MM.1S (cell line): ENCODE measurements at regions not wholly inside any gene's neighbourhood (a gene's known extent, or its start where the extent isn't known, plus 50 kb on each side); places are given as distances from the start of the nearest gene placed in this dataset.

Experiments used
- DNase-seq: peaks from one replicate; pipeline ENCODE4 v3.0.0-alpha.2; 2015
- H2AFZ ChIP-seq: fragments of 300-600 bp; sonication (generic); 2 replicates; pipeline ENCODE4 v1.6.0; 2016; ENCODE audit warnings: antibody characterized with exemption, low read length
- H3F3A ChIP-seq: fragments of 300-600 bp; sonication (generic); 2 replicates; pipeline ENCODE4 v1.6.1; 2016; ENCODE audit warnings: mild to moderate bottlenecking, antibody characterized with exemption, low read length, moderate library complexity, mixed read lengths; ENCODE audit not compliant: insufficient read depth
- H3K27ac ChIP-seq: fragments of 300-600 bp; sonication (generic); 2 replicates; pipeline ENCODE4 v1.5.1; 2016; ENCODE audit warnings: mild to moderate bottlenecking, low read length
- H3K27me3 ChIP-seq: fragments of 300-600 bp; sonication (generic); replicated peaks from 2 replicates; pipeline ENCODE4 v1.6.0; 2016; ENCODE audit warnings: low read length; ENCODE audit not compliant: insufficient read depth
- H3K36me3 ChIP-seq: fragments of 300-600 bp; sonication (generic); replicated peaks from 2 replicates; pipeline ENCODE4 v1.6.1; 2016; ENCODE audit warnings: mild to moderate bottlenecking, low read length, mixed read lengths; ENCODE audit not compliant: insufficient read depth
- H3K4me1 ChIP-seq: fragments of 300-600 bp; sonication (generic); 2 replicates; pipeline ENCODE4 v1.6.1; 2016; ENCODE audit warnings: low read length, mixed read lengths
- H3K4me2 ChIP-seq: fragments of 300-600 bp; sonication (generic); 2 replicates; pipeline ENCODE4 v1.6.0; 2016; ENCODE audit warnings: low read depth, low read length
- H3K4me3 ChIP-seq: fragments of 300-600 bp; sonication (generic); 2 replicates; pipeline ENCODE4 v1.5.1; 2016; ENCODE audit warnings: low read length, mixed read lengths
- H3K79me2 ChIP-seq: fragments of 300-600 bp; sonication (generic); 2 replicates; pipeline ENCODE4 v1.6.1; 2016; ENCODE audit warnings: mixed run types, low read length, mixed read lengths
- H3K9ac ChIP-seq: fragments of 300-600 bp; sonication (generic); 2 replicates; pipeline ENCODE4 v1.6.1; 2016; ENCODE audit warnings: low read length, mixed read lengths
- H3K9me2 ChIP-seq: fragments of 300-600 bp; sonication (generic); replicated peaks from 2 replicates; pipeline ENCODE4 v1.6.1; 2016; ENCODE audit warnings: mild to moderate bottlenecking, low read length, mixed read lengths; ENCODE audit not compliant: insufficient read depth
- H3K9me3 ChIP-seq: fragments of 300-600 bp; sonication (generic); replicated peaks from 2 replicates; pipeline ENCODE4 v1.6.1; 2016; ENCODE audit warnings: mild to moderate bottlenecking, low read length, mixed read lengths; ENCODE audit not compliant: insufficient read depth
- H4K20me1 ChIP-seq: fragments of 300-600 bp; sonication (generic); 2 replicates; pipeline ENCODE4 v1.6.1; 2016; ENCODE audit warnings: mild to moderate bottlenecking, low read length, moderate library complexity, mixed read lengths; ENCODE audit not compliant: insufficient read depth
- CTCF ChIP-seq: fragments of 300-600 bp; sonication (generic); IDR thresholded peaks from 2 replicates; pipeline ENCODE4 v1.5.1; 2016; ENCODE audit warnings: antibody characterized with exemption, low read length, mixed read lengths
- EZH2 ChIP-seq: fragments of 300-600 bp; sonication (generic); optimal IDR thresholded peaks from 2 replicates; pipeline ENCODE3; 2017; ENCODE audit warnings: low read depth, mild to moderate bottlenecking, antibody characterized with exemption, low read length, mixed read lengths
- EZH2phosphoT487 ChIP-seq: fragments of 300-600 bp; sonication (generic); IDR thresholded peaks from 2 replicates; pipeline ENCODE4 v1.6.1; 2018; ENCODE audit warnings: antibody characterized with exemption, low read length

DNA sequence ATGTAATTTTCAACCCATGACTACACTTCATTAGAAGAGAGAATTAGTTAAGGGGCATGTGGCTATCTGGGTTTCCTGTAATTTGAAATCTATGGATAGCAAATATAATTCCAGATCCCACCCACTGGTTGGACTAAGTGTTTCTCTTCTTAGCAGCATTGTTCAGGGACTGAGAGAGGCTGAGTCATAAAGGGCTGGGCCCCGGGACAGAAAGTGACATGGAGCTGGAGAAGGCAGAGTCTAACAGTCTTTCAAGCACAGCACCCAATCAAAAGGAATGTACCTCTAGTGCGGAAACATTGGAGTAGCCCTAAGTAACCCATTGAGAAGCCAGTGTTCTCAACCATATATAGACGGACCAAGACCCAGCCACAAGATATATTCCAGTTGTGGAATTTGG lies 363.9 kb downstream of the DHX35 start:
- H3K36me3 ChIP-seq: no peaks in the 10 kb centered on the region
- no peak overlapping the region for H3K4me2 ChIP-seq
- no peak overlapping the region for H2AFZ ChIP-seq
- H3K4me1 ChIP-seq: no peaks in the 10 kb centered on the region
- no peaks in the 10 kb centered on the region for H4K20me1 ChIP-seq
- H3F3A ChIP-seq: no peaks in the 10 kb centered on the region
- no peak overlapping the region for H3K4me3 ChIP-seq
- no peaks in the 10 kb centered on the region for H3K9me3 ChIP-seq
- H3K79me2 ChIP-seq: no peaks in the 10 kb centered on the region
- TF ChIP-seq EZH2phosphoT487 (no peak), EZH2 (no peak), CTCF (no peak)
- H3K27me3 ChIP-seq: no peaks in the 10 kb centered on the region
- no peak overlapping the region for H3K9ac ChIP-seq
- H3K27ac ChIP-seq: no peak overlapping the region
- H3K9me2 ChIP-seq: no peaks in the 10 kb centered on the region
- no peak for DNase-seq

GRCh38 chr20:39318911-39319310 lies 356.8 kb downstream of the DHX35 start:
- H3K36me3 ChIP-seq: no peaks in the 10 kb centered on the region
- no peaks in the 10 kb centered on the region for H3K9me2 ChIP-seq
- no peaks in the 10 kb centered on the region for H3K27me3 ChIP-seq
- no peak for TF ChIP-seq EZH2phosphoT487
- TF ChIP-seq EZH2: no peak
- TF ChIP-seq CTCF: no peak
- no peak overlapping the region for H3K4me3 ChIP-seq
- no peak overlapping the region for H3K27ac ChIP-seq
- H4K20me1 ChIP-seq: no peaks in the 10 kb centered on the region
- DNase-seq: no peak
- no peak overlapping the region for H2AFZ ChIP-seq
- no peak overlapping the region for H3K4me2 ChIP-seq
- H3K79me2 ChIP-seq: no peaks in the 10 kb centered on the region
- H3K9ac ChIP-seq: no peak overlapping the region
- H3F3A ChIP-seq: no peaks in the 10 kb centered on the region
- no peaks in the 10 kb centered on the region for H3K4me1 ChIP-seq
- H3K9me3 ChIP-seq: no peaks in the 10 kb centered on the region

DNA sequence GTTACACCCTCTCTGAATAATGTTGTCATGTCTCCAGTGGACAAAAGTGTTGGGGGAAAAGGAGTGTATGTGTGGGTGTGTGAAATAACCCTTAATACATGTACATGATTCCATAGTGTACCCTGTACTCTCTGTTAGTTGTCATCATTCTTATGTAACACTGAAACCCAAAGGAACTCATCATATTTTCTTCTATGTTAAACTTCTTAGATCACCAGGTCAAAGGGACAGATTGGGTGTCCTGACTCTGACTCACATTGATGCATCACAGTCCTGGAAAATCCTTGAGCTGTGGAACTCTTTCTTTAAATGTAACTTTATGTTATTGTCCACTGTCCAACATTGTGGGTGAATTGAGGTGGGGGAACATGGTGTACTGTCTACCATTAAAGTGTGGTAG lies 350.5 kb downstream of the DHX35 start:
- H3K4me3 ChIP-seq: no peak overlapping the region
- H3F3A ChIP-seq: no peaks in the 10 kb centered on the region; the same call in 1 of the 2 replicates
- H4K20me1 ChIP-seq: no peaks in the 10 kb centered on the region
- TF ChIP-seq EZH2phosphoT487 (no peak), CTCF (no peak), EZH2 (no peak)
- H3K27me3 ChIP-seq: no peaks in the 10 kb centered on the region
- no peak overlapping the region for H3K9ac ChIP-seq
- H3K36me3 ChIP-seq: no peaks in the 10 kb centered on the region
- H3K9me3 ChIP-seq: no peaks in the 10 kb centered on the region
- H3K4me2 ChIP-seq: no peak overlapping the region
- DNase-seq: no peak
- H3K9me2 ChIP-seq: no peaks in the 10 kb centered on the region
- H3K27ac ChIP-seq: no peak overlapping the region
- no peaks in the 10 kb centered on the region; the same call in 1 of the 2 replicates for H3K4me1 ChIP-seq
- no peak overlapping the region for H2AFZ ChIP-seq
- H3K79me2 ChIP-seq: no peaks in the 10 kb centered on the region
